Neuronal stem cell (in vitro differentiated cells): ENCODE measurements at regions not wholly inside any gene's neighbourhood (a gene's known extent, or its start where the extent isn't known, plus 50 kb on each side); places are given as distances from the start of the nearest gene placed in this dataset.
"Not testable (repeated sequence)": the region's sequence is repeated elsewhere in the genome, so short reads cannot be mapped to it uniquely, and the experiment has no call there.

Source experiments
- DNase-seq: peaks from one replicate; pipeline ENCODE4 v3.0.0-alpha.2; 2013; ENCODE audit warnings: low spot score
- H2AFZ ChIP-seq: one replicate; pipeline ENCODE4 v1.6.1; 2013; ENCODE audit warnings: mild to moderate bottlenecking, low read length, inconsistent platforms
- H2AK5ac ChIP-seq: 2 replicates; pipeline ENCODE4 v1.6.1; 2013; ENCODE audit warnings: low read depth, mild to moderate bottlenecking, inconsistent platforms, low read length, moderate library complexity, mixed read lengths
- H2BK120ac ChIP-seq: 2 replicates; pipeline ENCODE4 v1.6.1; 2013; ENCODE audit warnings: low read depth, mild to moderate bottlenecking, inconsistent platforms, low read length, moderate library complexity, mixed read lengths
- H2BK12ac ChIP-seq: one replicate; pipeline ENCODE4 v1.6.1; 2013; ENCODE audit warnings: low read length, inconsistent platforms
- H2BK15ac ChIP-seq: 2 replicates; pipeline ENCODE4 v1.6.1; 2013; ENCODE audit warnings: mild to moderate bottlenecking, low read length, inconsistent platforms, mixed read lengths
- H2BK5ac ChIP-seq: one replicate; pipeline ENCODE4 v1.6.1; 2013; ENCODE audit warnings: inconsistent platforms, mild to moderate bottlenecking, low read length, moderate library complexity
- H3K14ac ChIP-seq: one replicate; pipeline ENCODE4 v1.6.1; 2013; ENCODE audit warnings: low read length, inconsistent platforms
- H3K18ac ChIP-seq: 2 replicates; pipeline ENCODE4 v1.6.1; 2013; ENCODE audit warnings: low read length, inconsistent platforms
- H3K23ac ChIP-seq: 2 replicates; pipeline ENCODE4 v1.6.1; 2013; ENCODE audit warnings: low read depth, mild to moderate bottlenecking, mixed read lengths, low read length, inconsistent platforms; ENCODE audit not compliant: poor library complexity
- H3K27ac ChIP-seq: replicated peaks from 3 replicates; pipeline ENCODE4 v1.5.1; 2013; ENCODE audit warnings: low read length, inconsistent platforms
- H3K27me3 ChIP-seq, 3 experiments: 2 replicates each; pipeline ENCODE4 v1.6.1; 2013; ENCODE audit warnings: low read length in 3 of 3, mild to moderate bottlenecking in 2 of 3, inconsistent platforms in 1 of 3, low read depth in 1 of 3, mixed read lengths in 1 of 3, moderate library complexity in 1 of 3; ENCODE audit not compliant: control insufficient read depth in 3 of 3, insufficient read depth in 3 of 3
- H3K36me3 ChIP-seq, 2 donors: replicated peaks in 1 of 2; 2 replicates each; pipeline ENCODE4 v1.6.1; 2013; ENCODE audit warnings: low read length in 2 of 2; ENCODE audit not compliant: control insufficient read depth in 2 of 2, insufficient read depth in 2 of 2
- H3K4ac ChIP-seq: 2 replicates; pipeline ENCODE4 v1.6.1; 2013; ENCODE audit warnings: inconsistent platforms, mild to moderate bottlenecking, low read length, moderate library complexity
- H3K4me1 ChIP-seq, 2 donors: 1 replicate in 1 of 2; 2 replicates in 1 of 2; pipeline ENCODE4 v1.6.1; 2013; ENCODE audit warnings: low read length in 2 of 2, low read depth in 1 of 2; ENCODE audit not compliant: control insufficient read depth in 2 of 2, insufficient read depth in 1 of 2
- H3K4me2 ChIP-seq: one replicate; pipeline ENCODE4 v1.6.1; 2013; ENCODE audit warnings: mild to moderate bottlenecking, low read length, inconsistent platforms; ENCODE audit not compliant: insufficient read depth, poor library complexity, severe bottlenecking
- H3K4me3 ChIP-seq, 2 donors: 2 replicates each; pipeline ENCODE4 v1.5.1; 2013; ENCODE audit warnings: low read length in 2 of 2, mild to moderate bottlenecking in 2 of 2, inconsistent platforms in 1 of 2, moderate library complexity in 1 of 2
- H3K79me1 ChIP-seq: one replicate; pipeline ENCODE4 v1.6.1; 2013; ENCODE audit warnings: low read depth, mild to moderate bottlenecking, inconsistent platforms, low read length, moderate library complexity
- H3K9ac ChIP-seq: one replicate; pipeline ENCODE4 v1.6.1; 2013; ENCODE audit warnings: mild to moderate bottlenecking, low read depth, low read length, inconsistent platforms; ENCODE audit not compliant: poor library complexity
- H3K9me3 ChIP-seq, 2 donors: replicated peaks in 1 of 2; 2 replicates each; pipeline versions ENCODE3 to v1.6.1; 2013; ENCODE audit warnings: low read length in 2 of 2, mild to moderate bottlenecking in 2 of 2, inconsistent platforms in 1 of 2, low read depth in 1 of 2, mixed read lengths in 1 of 2, moderate library complexity in 1 of 2; ENCODE audit not compliant: control insufficient read depth in 2 of 2, insufficient read depth in 1 of 2
- H4K8ac ChIP-seq: one replicate; pipeline ENCODE4 v1.6.1; 2013; ENCODE audit warnings: low read depth, mild to moderate bottlenecking, inconsistent platforms, low read length, moderate library complexity
- H4K91ac ChIP-seq: one replicate; pipeline ENCODE4 v1.6.1; 2013; ENCODE audit warnings: low read length, low read depth, mild to moderate bottlenecking, inconsistent platforms; ENCODE audit not compliant: poor library complexity
- WGBS, 2 donors: extraction: QIAGEN DNeasy Blood & Tissue Kit; methylation state at CpG; one replicate each; pipeline ENCODE4 v1.1.7; 2013; ENCODE audit warnings: missing lambda C conversion rate in 2 of 2, mixed read lengths in 1 of 2; ENCODE audit not compliant: insufficient read length in 2 of 2, insufficient replicate concordance in 1 of 2; ENCODE audit errors: extremely low coverage in 2 of 2; 5-methylcytosine and 5-hydroxymethylcytosine counted together

DNA sequence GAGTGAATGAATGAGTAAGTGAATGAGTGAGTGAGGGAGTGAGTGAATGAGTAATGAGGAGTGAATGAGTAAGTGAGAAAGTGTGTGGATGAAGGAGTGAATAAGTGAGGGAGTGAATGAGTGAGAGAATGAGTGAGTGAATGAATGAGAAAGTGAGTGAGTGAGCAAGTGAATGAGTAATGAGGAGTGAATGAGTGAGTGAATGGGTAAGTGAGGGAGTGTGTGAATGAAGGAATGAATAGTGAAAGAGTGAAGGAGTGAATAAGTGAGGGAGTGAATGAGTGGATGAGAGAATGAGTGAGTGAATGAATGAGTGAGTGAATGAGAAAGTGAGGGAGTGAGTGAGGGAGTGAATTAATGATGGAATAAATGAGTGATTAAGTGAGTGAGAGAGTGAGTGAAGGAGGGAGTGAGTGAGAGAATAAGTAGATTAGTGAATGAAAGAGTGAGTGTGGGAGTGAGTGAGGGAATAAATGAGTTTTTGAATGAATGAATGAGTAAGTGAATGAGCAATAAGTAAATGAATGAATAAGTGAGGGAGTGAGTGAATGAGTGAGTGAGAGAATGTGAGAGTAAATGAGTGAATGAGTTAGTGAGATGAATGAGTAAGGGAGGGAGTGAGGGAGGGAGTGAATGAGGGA, 364.5 kb downstream of the ADGRD1 start:
- no peak for DNase-seq
- H2AK5ac ChIP-seq: no peak overlapping the region
- no peak overlapping the region for H3K18ac ChIP-seq
- H3K4ac ChIP-seq: no peak overlapping the region
- H3K4me1 ChIP-seq: no peaks in the 10 kb centered on the region
- H3K9ac ChIP-seq: no peak overlapping the region
- no peak overlapping the region for H4K91ac ChIP-seq
- no peaks in the 10 kb centered on the region for H3K79me1 ChIP-seq
- H3K36me3 ChIP-seq: no peaks in the 10 kb centered on the region
- no peak overlapping the region for H2BK5ac ChIP-seq
- H2BK15ac ChIP-seq: no peak overlapping the region
- H3K27ac ChIP-seq: no peak overlapping the region
- H3K23ac ChIP-seq: no peak overlapping the region
- H3K27me3 ChIP-seq: no peaks in the 10 kb centered on the region
- H2BK120ac ChIP-seq: no peak overlapping the region
- peaks cover 7 to 15% of the 10 kb centered on the region in 2 donors for H3K9me3 ChIP-seq
- no peak overlapping the region for H2BK12ac ChIP-seq
- H2AFZ ChIP-seq: no peak overlapping the region
- H3K14ac ChIP-seq: no peak overlapping the region
- H3K4me3 ChIP-seq: no peak overlapping the region
- no peak overlapping the region for H3K4me2 ChIP-seq
- no peak overlapping the region for H4K8ac ChIP-seq

DNA sequence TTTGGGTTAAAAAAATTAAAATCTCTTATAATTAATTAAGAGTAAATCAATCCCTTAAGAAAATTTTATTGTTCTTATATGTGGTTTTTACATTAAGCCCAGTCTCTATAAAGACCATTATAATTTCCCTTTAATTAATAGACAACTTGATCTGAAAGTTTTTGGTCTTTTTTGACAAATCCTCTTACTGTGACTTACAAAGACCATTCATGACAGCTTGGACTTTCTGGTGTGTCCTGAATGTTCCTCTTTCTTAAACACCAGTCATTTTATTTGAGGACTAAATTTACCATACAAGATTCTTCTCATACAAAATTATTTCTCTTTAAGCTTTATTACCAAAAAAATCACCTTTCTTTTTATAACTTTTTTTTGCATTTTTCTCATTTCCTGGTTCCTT, 368.3 kb downstream of the ADGRD1 start:
- no peak overlapping the region for H3K14ac ChIP-seq
- no peak overlapping the region for H3K18ac ChIP-seq
- no peak overlapping the region for H3K27ac ChIP-seq
- H2BK120ac ChIP-seq: no peak overlapping the region
- no peaks in the 10 kb centered on the region for H3K27me3 ChIP-seq
- H3K36me3 ChIP-seq: no peaks in the 10 kb centered on the region
- no peak overlapping the region for H3K4me2 ChIP-seq
- no peak overlapping the region for H2BK5ac ChIP-seq
- no peak overlapping the region for H3K4me3 ChIP-seq
- H2AK5ac ChIP-seq: no peak overlapping the region
- no peaks in the 10 kb centered on the region for H3K79me1 ChIP-seq
- no peak overlapping the region for H3K9ac ChIP-seq
- H2BK12ac ChIP-seq: no peak overlapping the region
- no peak overlapping the region for H4K8ac ChIP-seq
- no peak for DNase-seq
- no peak overlapping the region for H2AFZ ChIP-seq
- H2BK15ac ChIP-seq: no peak overlapping the region
- no peak overlapping the region for H3K23ac ChIP-seq
- no peak overlapping the region for H3K4ac ChIP-seq
- H3K9me3 ChIP-seq: peaks cover 7 to 15% of the 10 kb centered on the region in 2 donors
- no peak overlapping the region for H4K91ac ChIP-seq
- no peaks in the 10 kb centered on the region for H3K4me1 ChIP-seq

DNA sequence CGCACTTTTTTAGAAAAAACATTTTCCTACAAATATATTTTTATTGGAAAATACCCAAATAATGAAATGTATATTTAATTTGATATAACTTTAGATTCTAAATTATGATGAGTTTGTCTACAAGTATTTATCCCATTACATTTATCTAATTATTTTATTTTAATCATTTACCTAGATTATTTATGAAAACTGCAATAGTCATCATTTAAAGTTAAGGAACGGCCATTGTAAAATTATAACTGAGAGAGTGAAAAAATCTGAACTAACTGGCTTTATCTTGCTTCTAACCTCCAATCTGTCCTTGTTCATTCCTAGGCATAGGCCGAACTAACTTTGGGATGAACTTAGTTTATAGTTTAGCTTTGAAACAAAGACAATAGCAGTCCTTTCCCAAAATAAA, 368.8 kb downstream of the ADGRD1 start:
- not testable (repeated sequence) for H2AK5ac ChIP-seq

DNA sequence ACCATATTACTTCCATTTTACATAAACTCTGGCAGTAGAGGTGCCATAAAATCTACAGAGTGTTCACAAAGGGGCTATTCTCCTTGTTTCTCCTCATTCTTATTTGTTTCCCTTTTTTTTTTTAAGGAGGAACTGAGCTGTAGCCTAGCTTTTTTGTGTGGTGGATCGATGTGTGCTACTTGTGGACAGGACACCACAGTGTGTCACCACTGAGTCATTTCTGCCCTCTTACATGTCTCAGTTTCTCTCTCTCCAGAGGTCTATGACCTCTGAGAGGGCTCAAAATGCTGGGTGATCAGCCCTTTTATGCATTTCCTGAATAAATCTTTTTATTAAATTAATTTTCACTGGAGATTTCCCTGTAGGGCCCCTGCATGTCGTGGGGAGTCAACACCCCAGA, 370.2 kb downstream of the ADGRD1 start:
- Histone ChIP-seq H3K4me2 (no peak overlapping the region), H3K4me3 (no peak overlapping the region), H2BK120ac (no peak overlapping the region), H3K18ac (no peak overlapping the region), H2BK15ac (no peak overlapping the region), H3K9ac (no peak overlapping the region), H3K4me1 (no peaks in the 10 kb centered on the region), H3K14ac (no peak overlapping the region), H3K27me3 (no peaks in the 10 kb centered on the region), H2AK5ac (no peak overlapping the region), H3K27ac (no peak overlapping the region), H3K4ac (no peak overlapping the region), H4K91ac (no peak overlapping the region), H3K36me3 (no peaks in the 10 kb centered on the region), H3K9me3 (peaks cover 1 to 15% of the 10 kb centered on the region in 2 donors), H2AFZ (no peak overlapping the region), H3K79me1 (no peaks in the 10 kb centered on the region), H4K8ac (no peak overlapping the region), H2BK12ac (no peak overlapping the region), H2BK5ac (no peak overlapping the region), H3K23ac (no peak overlapping the region)
- no CpG with 5 or more reads among the region's 2 CpGs for WGBS, 2 donors
- no peak for DNase-seq

More for the DNA sequence above, 368.8 kb downstream of the ADGRD1 start:
- H2BK15ac ChIP-seq, H3K23ac ChIP-seq, H3K9ac ChIP-seq, DNase-seq, H3K18ac ChIP-seq, H2BK120ac ChIP-seq, H2BK5ac ChIP-seq, H3K79me1 ChIP-seq, H3K4me3 ChIP-seq, H3K4ac ChIP-seq, H2BK12ac ChIP-seq, H4K8ac ChIP-seq, H3K4me2 ChIP-seq, H3K14ac ChIP-seq, H3K27ac ChIP-seq, H3K27me3 ChIP-seq, H2AFZ ChIP-seq, H3K4me1 ChIP-seq, H4K91ac ChIP-seq, H3K36me3 ChIP-seq: not testable (repeated sequence)
- WGBS, 2 donors: 100% methylated on average over 1 of the region's 3 CpGs; no CpG with 5 or more reads in 1 of the 2 donors
- peaks cover 7 to 15% of the 10 kb centered on the region in 2 donors for H3K9me3 ChIP-seq
